Lower lobe of right lung (tissue), 2 donors: ENCODE measurements at regions not wholly inside any gene's neighbourhood (a gene's known extent, or its start where the extent isn't known, plus 50 kb on each side); places are given as distances from the start of the nearest gene placed in this dataset.

ENCODE experiments used
- ATAC-seq, 2 donors: fragments of 200-7000 bp; cut with Tn5 transposase; one replicate each; pipeline ENCODE4 v1.9.1; 2020 to 2022; ENCODE audit warnings: mild to moderate bottlenecking in 2 of 2, moderate library complexity in 2 of 2
- DNase-seq: peaks from one replicate; pipeline ENCODE4 v3.0.0-alpha.2; 2020
- H3K27ac ChIP-seq: fragments of 200-600 bp; one replicate; pipeline ENCODE4 v1.8.0; 2022
- H3K27me3 ChIP-seq: fragments of 200-600 bp; one replicate; pipeline ENCODE4 v1.8.0; 2022; ENCODE audit warnings: low read depth
- H3K36me3 ChIP-seq: fragments of 200-600 bp; one replicate; pipeline ENCODE4 v1.8.0; 2022; ENCODE audit warnings: mild to moderate bottlenecking
- H3K4me1 ChIP-seq: fragments of 200-600 bp; one replicate; pipeline ENCODE4 v1.8.0; 2022
- H3K4me3 ChIP-seq: fragments of 200-600 bp; one replicate; pipeline ENCODE4 v1.8.0; 2022; ENCODE audit warnings: mild to moderate bottlenecking
- H3K9me3 ChIP-seq: fragments of 200-600 bp; one replicate; pipeline ENCODE4 v1.8.0; 2022
- intact Hi-C: fragments of 100-400 bp; cut with DNase I; formaldehyde crosslinking; loops from one replicate; pipeline ENCODE4 v1.11.0; 2022
- TF ChIP-seq, protein P1 (sequence below): fragments of 200-600 bp; IDR thresholded peaks from one replicate; pipeline ENCODE4 v1.8.0; 2022; ENCODE audit warnings: antibody characterized with exemption, mild to moderate bottlenecking
- donor health status: DM: no; HTN: yes; CAD: no; lungs with severe emphysema.

DNA sequence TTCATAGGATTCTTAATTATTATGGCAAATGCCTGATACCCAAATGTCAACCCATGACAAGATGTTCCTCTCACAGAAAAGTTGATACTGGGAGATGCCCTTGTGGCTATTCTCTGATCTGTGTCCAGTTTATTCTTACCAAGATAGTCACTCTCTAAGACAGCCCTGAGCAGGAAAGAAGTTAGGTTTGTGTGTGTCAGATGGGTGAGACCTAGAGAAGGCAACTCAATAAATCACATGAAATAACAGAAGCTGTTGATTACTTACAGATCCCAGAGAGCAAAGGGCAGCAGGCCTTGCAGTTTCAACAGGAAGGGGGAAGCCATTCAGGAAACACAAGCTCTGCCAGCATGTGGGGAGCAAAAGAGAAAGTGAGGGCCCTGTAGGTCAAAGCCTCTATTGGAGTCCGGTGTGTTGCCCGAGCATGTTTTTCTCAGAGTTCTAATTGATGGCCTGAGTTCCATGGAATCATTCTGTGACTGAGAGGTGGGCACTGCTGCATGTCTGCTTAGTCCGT is 1193.7 kb upstream of the CDH18 start:
- Histone ChIP-seq H3K4me3 (no peak overlapping the region), H3K36me3 (no peaks in the 10 kb centered on the region), H3K4me1 (no peaks in the 10 kb centered on the region), H3K27me3 (no peaks in the 10 kb centered on the region), H3K9me3 (no peaks in the 10 kb centered on the region), H3K27ac (no peak overlapping the region)
- ATAC-seq (no peak), DNase-seq (no peak)
- TF ChIP-seq, protein P1, sequence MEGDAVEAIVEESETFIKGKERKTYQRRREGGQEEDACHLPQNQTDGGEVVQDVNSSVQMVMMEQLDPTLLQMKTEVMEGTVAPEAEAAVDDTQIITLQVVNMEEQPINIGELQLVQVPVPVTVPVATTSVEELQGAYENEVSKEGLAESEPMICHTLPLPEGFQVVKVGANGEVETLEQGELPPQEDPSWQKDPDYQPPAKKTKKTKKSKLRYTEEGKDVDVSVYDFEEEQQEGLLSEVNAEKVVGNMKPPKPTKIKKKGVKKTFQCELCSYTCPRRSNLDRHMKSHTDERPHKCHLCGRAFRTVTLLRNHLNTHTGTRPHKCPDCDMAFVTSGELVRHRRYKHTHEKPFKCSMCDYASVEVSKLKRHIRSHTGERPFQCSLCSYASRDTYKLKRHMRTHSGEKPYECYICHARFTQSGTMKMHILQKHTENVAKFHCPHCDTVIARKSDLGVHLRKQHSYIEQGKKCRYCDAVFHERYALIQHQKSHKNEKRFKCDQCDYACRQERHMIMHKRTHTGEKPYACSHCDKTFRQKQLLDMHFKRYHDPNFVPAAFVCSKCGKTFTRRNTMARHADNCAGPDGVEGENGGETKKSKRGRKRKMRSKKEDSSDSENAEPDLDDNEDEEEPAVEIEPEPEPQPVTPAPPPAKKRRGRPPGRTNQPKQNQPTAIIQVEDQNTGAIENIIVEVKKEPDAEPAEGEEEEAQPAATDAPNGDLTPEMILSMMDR: no peak
- intact Hi-C loops: no loop called here

GRCh38 chr5:21173526-21173925 is 1185.5 kb upstream of the CDH18 start:
- Histone ChIP-seq H3K4me1 (no peaks in the 10 kb centered on the region), H3K4me3 (no peak overlapping the region), H3K27me3 (no peaks in the 10 kb centered on the region), H3K27ac (no peak overlapping the region), H3K9me3 (no peaks in the 10 kb centered on the region), H3K36me3 (no peaks in the 10 kb centered on the region)
- DNase-seq (no peak), ATAC-seq (no peak)
- TF ChIP-seq, protein P1: no peak
- intact Hi-C loops: no loop called here

- Histone ChIP-seq H3K4me3 (no peak overlapping the region), H3K9me3 (no peaks in the 10 kb centered on the region), H3K36me3 (no peaks in the 10 kb centered on the region), H3K27ac (no peak overlapping the region), H3K27me3 (no peaks in the 10 kb centered on the region), H3K4me1 (no peaks in the 10 kb centered on the region)
- TF ChIP-seq, protein P1: no peak
- DNase-seq (no peak), ATAC-seq (no peak)
- intact Hi-C loops: no loop called here
Observed at GRCh38 chr5:21173036-21173435, 1185.0 kb upstream of the CDH18 start.

DNA sequence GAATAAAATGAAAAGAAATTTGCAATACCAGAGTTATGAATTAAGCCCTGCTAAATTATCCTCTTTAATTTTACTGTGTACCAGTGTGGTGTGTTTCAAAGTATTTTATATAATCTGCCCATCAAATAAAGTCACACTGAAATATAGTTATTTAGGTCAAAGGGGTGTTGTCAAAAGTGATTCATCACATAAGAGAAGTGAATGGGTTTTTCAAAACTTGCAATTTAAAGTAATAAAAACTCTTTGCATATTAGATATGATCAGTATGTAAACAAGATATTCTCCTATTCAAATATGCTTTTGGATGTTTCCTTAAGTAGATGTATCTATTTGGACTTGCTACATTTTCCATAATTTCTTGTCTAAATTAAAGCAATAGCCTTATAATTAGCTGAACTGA is 1183.0 kb upstream of the CDH18 start:
- intact Hi-C loops: no loop called here
- Histone ChIP-seq H3K4me1 (no peaks in the 10 kb centered on the region), H3K4me3 (no peak overlapping the region), H3K27me3 (no peaks in the 10 kb centered on the region), H3K36me3 (no peaks in the 10 kb centered on the region), H3K9me3 (no peaks in the 10 kb centered on the region), H3K27ac (no peak overlapping the region)
- TF ChIP-seq, protein P1: no peak
- DNase-seq: no peak
- no peak for ATAC-seq

DNA sequence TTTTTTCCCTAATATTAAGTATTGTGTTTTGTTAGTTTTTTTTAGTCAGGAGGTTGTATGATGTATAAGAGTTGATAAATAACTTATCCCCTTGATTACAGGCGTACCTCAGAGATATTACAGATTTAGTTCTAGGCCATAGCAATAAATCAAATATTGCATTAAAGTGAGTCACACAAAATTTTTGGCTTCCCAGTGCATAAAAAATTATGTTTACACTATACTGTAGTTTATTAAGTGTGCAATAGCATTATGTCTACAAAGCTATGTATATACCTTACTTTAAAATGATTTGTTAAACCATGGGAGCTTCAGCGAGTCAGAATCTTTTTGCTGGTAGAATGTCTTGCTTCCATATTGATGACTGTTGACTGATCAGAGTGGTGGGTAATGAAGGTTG is 1180.6 kb upstream of the CDH18 start:
- no peak for DNase-seq
- Histone ChIP-seq H3K27ac (no peak overlapping the region), H3K4me1 (no peaks in the 10 kb centered on the region), H3K27me3 (no peaks in the 10 kb centered on the region), H3K9me3 (no peaks in the 10 kb centered on the region), H3K4me3 (no peak overlapping the region), H3K36me3 (no peaks in the 10 kb centered on the region)
- TF ChIP-seq, protein P1: no peak
- no peak for ATAC-seq
- intact Hi-C loops: no loop called here

DNA sequence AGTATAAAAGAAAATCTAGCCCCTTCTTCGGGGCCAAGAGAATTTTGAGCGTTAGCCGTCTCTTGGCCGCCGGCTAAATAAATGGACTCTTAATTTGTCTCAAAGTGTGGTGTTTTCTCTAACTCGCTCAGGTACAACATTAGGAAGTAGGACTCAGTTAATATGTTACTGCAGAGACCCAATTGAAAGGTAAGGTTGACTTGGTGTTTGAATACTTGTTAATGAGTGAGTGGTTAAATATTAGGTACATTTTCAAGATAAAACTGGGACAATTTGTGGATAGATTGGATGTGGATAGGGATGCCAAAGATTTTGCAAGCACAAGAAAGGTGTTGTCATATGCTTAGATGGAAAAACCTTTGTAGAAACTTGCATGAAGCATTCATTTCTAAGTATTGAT is 1177.3 kb upstream of the CDH18 start:
- H3K4me1 ChIP-seq: no peaks in the 10 kb centered on the region
- intact Hi-C loops: no loop called here
- H3K27me3 ChIP-seq: no peaks in the 10 kb centered on the region
- no peaks in the 10 kb centered on the region for H3K36me3 ChIP-seq
- DNase-seq: no peak
- TF ChIP-seq, protein P1: no peak
- H3K4me3 ChIP-seq: no peak overlapping the region
- no peak overlapping the region for H3K27ac ChIP-seq
- no peaks in the 10 kb centered on the region for H3K9me3 ChIP-seq
- ATAC-seq: no peak
